ENCODE measurements at regions not wholly inside any gene's neighbourhood (a gene's known extent, or its start where the extent isn't known, plus 50 kb on each side); places are given as distances from the start of the nearest gene placed in this dataset.
"Not testable (repeated sequence)": the region's sequence is repeated elsewhere in the genome, so short reads cannot be mapped to it uniquely, and the experiment has no call there.

- Histone ChIP-seq H3K36me3 (no peaks in the 10 kb centered on the region), H3K4me3 (no peak overlapping the region), H3K4me1 (no peaks in the 10 kb centered on the region), H3K27me3 (ENCODE audit: low read depth) (no peaks in the 10 kb centered on the region), H3K9me3 (replicated peaks) (peaks cover 45% of the 10 kb centered on the region), H3K27ac (replicated peaks) (no peak overlapping the region)
- no peak for DNase-seq
- intact Hi-C loops (cut with micrococcal nuclease): no loop called here
- TF ChIP-seq, protein P1, sequence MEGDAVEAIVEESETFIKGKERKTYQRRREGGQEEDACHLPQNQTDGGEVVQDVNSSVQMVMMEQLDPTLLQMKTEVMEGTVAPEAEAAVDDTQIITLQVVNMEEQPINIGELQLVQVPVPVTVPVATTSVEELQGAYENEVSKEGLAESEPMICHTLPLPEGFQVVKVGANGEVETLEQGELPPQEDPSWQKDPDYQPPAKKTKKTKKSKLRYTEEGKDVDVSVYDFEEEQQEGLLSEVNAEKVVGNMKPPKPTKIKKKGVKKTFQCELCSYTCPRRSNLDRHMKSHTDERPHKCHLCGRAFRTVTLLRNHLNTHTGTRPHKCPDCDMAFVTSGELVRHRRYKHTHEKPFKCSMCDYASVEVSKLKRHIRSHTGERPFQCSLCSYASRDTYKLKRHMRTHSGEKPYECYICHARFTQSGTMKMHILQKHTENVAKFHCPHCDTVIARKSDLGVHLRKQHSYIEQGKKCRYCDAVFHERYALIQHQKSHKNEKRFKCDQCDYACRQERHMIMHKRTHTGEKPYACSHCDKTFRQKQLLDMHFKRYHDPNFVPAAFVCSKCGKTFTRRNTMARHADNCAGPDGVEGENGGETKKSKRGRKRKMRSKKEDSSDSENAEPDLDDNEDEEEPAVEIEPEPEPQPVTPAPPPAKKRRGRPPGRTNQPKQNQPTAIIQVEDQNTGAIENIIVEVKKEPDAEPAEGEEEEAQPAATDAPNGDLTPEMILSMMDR (IDR thresholded peaks at IDR 0.05; ENCODE audit: borderline replicate concordance): no peak
Measured at GRCh38 chr17:54608634-54609155, 292.0 kb upstream of the TOM1L1 start.

GRCh38 chr17:54620399-54620978, 280.2 kb upstream of the TOM1L1 start:
- intact Hi-C loops (cut with micrococcal nuclease): no loop called here
- peaks cover 19% of the 10 kb centered on the region for H3K9me3 ChIP-seq (replicated peaks)
- no peak overlapping the region for H3K27ac ChIP-seq (replicated peaks)
- H3K4me3 ChIP-seq: no peak overlapping the region
- no peaks in the 10 kb centered on the region for H3K27me3 ChIP-seq (ENCODE audit: low read depth)
- TF ChIP-seq, protein P1 (IDR thresholded peaks at IDR 0.05; ENCODE audit: borderline replicate concordance): no peak
- H3K4me1 ChIP-seq: no peaks in the 10 kb centered on the region
- no peak for DNase-seq
- no peaks in the 10 kb centered on the region for H3K36me3 ChIP-seq

- no peaks in the 10 kb centered on the region for H3K36me3 ChIP-seq
- DNase-seq: no peak
- peaks cover 7% of the 10 kb centered on the region for H3K9me3 ChIP-seq (replicated peaks)
- H3K4me1 ChIP-seq: no peaks in the 10 kb centered on the region
- intact Hi-C loops (cut with micrococcal nuclease): no loop called here
- H3K27me3 ChIP-seq (ENCODE audit: low read depth): no peaks in the 10 kb centered on the region
- no peak overlapping the region for H3K4me3 ChIP-seq
- TF ChIP-seq, protein P1 (IDR thresholded peaks at IDR 0.05; ENCODE audit: borderline replicate concordance): no peak
- H3K27ac ChIP-seq (replicated peaks): no peak overlapping the region
Measured at GRCh38 chr17:54623746-54624145, 276.9 kb upstream of the TOM1L1 start.

- H3K4me3 ChIP-seq: no peak overlapping the region
- no peak overlapping the region for H3K27ac ChIP-seq (replicated peaks)
- no peaks in the 10 kb centered on the region for H3K27me3 ChIP-seq (ENCODE audit: low read depth)
- no peak for DNase-seq
- TF ChIP-seq, protein P1 (IDR thresholded peaks at IDR 0.05; ENCODE audit: borderline replicate concordance): no peak
- H3K9me3 ChIP-seq (replicated peaks): no peaks in the 10 kb centered on the region
- H3K4me1 ChIP-seq: no peaks in the 10 kb centered on the region
- intact Hi-C loops (cut with micrococcal nuclease): no loop called here
- no peaks in the 10 kb centered on the region for H3K36me3 ChIP-seq
Measured at GRCh38 chr17:54626146-54626703, 274.4 kb upstream of the TOM1L1 start.

DNA sequence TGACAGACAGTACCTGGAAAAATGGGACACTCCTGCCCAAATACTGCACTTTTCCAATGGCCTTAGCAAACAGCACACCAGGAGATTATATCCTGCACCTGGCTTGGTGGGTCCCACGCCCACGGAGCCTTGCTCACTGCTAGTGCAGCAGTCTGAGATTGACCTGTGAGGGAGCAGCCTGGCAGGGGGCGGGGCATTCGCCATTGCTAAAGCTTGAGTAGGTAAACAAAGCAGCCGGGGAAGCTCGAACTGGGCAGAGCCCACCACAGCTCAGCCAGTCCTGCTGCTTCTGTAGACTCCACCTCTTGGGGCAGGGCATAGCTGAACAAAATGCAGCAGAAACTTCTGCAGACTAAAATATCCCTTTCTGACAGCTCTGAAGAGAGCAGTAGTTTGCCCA, 261.2 kb upstream of the TOM1L1 start:
- H3K27ac ChIP-seq (replicated peaks); H3K4me1 ChIP-seq; intact Hi-C loops (cut with micrococcal nuclease); H3K27me3 ChIP-seq (ENCODE audit: low read depth); DNase-seq; H3K36me3 ChIP-seq; H3K4me3 ChIP-seq: not testable (repeated sequence)
- H3K9me3 ChIP-seq (replicated peaks): peaks cover 43% of the 10 kb centered on the region
